GM06990 (cell line): ENCODE measurements at regions not wholly inside any gene's neighbourhood (a gene's known extent, or its start where the extent isn't known, plus 50 kb on each side); places are given as distances from the start of the nearest gene placed in this dataset.

Source experiments
- DNase-seq: peaks from one replicate; pipeline ENCODE4 v3.0.0-alpha.2; 2011; ENCODE audit not compliant: insufficient read length; ENCODE audit errors: extremely low read depth
- H3K27me3 ChIP-seq: replicated peaks from 2 replicates; pipeline ENCODE4 v1.6.0; 2011; ENCODE audit warnings: low read length; ENCODE audit not compliant: control insufficient read depth, insufficient read depth
- H3K36me3 ChIP-seq: 2 replicates; pipeline ENCODE4 v1.5.1; 2011; ENCODE audit warnings: low read length; ENCODE audit not compliant: control insufficient read depth, insufficient read depth
- H3K4me3 ChIP-seq: replicated peaks from 2 replicates; pipeline ENCODE4 v1.5.1; 2011; ENCODE audit warnings: low read depth, mild to moderate bottlenecking, control low read depth, low read length
- CTCF ChIP-seq: IDR thresholded peaks from 2 replicates; pipeline ENCODE4 v1.5.1; 2011; ENCODE audit warnings: low read length, control low read depth, mild to moderate bottlenecking, inconsistent platforms; ENCODE audit not compliant: insufficient read depth, poor library complexity, severe bottlenecking

- no peak for DNase-seq
- no peaks in the 10 kb centered on the region for H3K27me3 ChIP-seq
- TF ChIP-seq CTCF = no peak
- no peak overlapping the region for H3K4me3 ChIP-seq
- no peaks in the 10 kb centered on the region for H3K36me3 ChIP-seq
Observed at GRCh38 chr2:53303012-53303578, 464.5 kb upstream of the CHAC2 start.

GRCh38 chr2:53302455-53302854, 465.1 kb upstream of the CHAC2 start:
- H3K27me3 ChIP-seq = no peaks in the 10 kb centered on the region
- H3K36me3 ChIP-seq = no peaks in the 10 kb centered on the region
- no peak for TF ChIP-seq CTCF
- H3K4me3 ChIP-seq = no peak overlapping the region
- DNase-seq = no peak

GRCh38 chr2:53289309-53290006, 478.1 kb upstream of the CHAC2 start:
- no peak for TF ChIP-seq CTCF
- no peak for DNase-seq
- no peaks in the 10 kb centered on the region for H3K27me3 ChIP-seq

GRCh38 chr2:53286345-53286744, 481.3 kb upstream of the CHAC2 start:
- DNase-seq = no peak
- no peaks in the 10 kb centered on the region for H3K36me3 ChIP-seq
- no peaks in the 10 kb centered on the region for H3K27me3 ChIP-seq
- TF ChIP-seq CTCF = no peak
- no peak overlapping the region for H3K4me3 ChIP-seq

More at GRCh38 chr2:53289309-53290006, 478.1 kb upstream of the CHAC2 start:
- H3K4me3 ChIP-seq = no peak overlapping the region
- H3K36me3 ChIP-seq = no peaks in the 10 kb centered on the region

- TF ChIP-seq CTCF = no peak
- Histone ChIP-seq H3K36me3 (no peaks in the 10 kb centered on the region), H3K4me3 (no peak overlapping the region), H3K27me3 (no peaks in the 10 kb centered on the region)
- DNase-seq = no peak
Observed at GRCh38 chr2:53275743-53276142, 491.9 kb upstream of the CHAC2 start.
